Sigmoid colon (tissue), 3 donors: ENCODE measurements at regions not wholly inside any gene's neighbourhood (a gene's known extent, or its start where the extent isn't known, plus 50 kb on each side); places are given as distances from the start of the nearest gene placed in this dataset.

ENCODE experiments used
- CTCF ChIP-seq, 4 experiments: fragments of 450-650 bp in 3 of 4; fragments of 200-600 bp in 1 of 4; IDR thresholded peaks; one replicate each; pipeline ENCODE4 v1.5.1; 2016 to 2019; ENCODE audit warnings: antibody characterized with exemption in 4 of 4, mild to moderate bottlenecking in 3 of 4, moderate library complexity in 2 of 4
- POLR2A ChIP-seq, 2 donors: fragments of 450-650 bp; IDR thresholded peaks; one replicate each; pipeline ENCODE4 v1.6.1; 2016; ENCODE audit warnings: antibody characterized with exemption in 2 of 2, mild to moderate bottlenecking in 2 of 2, moderate library complexity in 2 of 2

GRCh38 chr18:22783245-22783644 is 149.9 kb upstream of the RBBP8 start:
- no peak for TF ChIP-seq CTCF (IDR thresholded peaks at IDR 0.05)
- TF ChIP-seq POLR2A (IDR thresholded peaks at IDR 0.05): no peak
